Colon (tissue), 2 donors: ENCODE measurements at regions not wholly inside any gene's neighbourhood (a gene's known extent, or its start where the extent isn't known, plus 50 kb on each side); places are given as distances from the start of the nearest gene placed in this dataset.
A peak's percentile ranks its signal among the peaks of the same experiment; 100 is the strongest.

Experiments used
- FAIRE-seq: peaks from 2 replicates; lab custom pipeline; 2012; peaks lifted over from hg19 to GRCh38; lab: Jason Lieb, UNC
- donor health status: control.
- donor health status: control.

GRCh38 chrX:42946544-42947194 is 168.7 kb upstream of the PPP1R2C start:
- no peak for FAIRE-seq

GRCh38 chrX:42948723-42949657 is 171.0 kb upstream of the PPP1R2C start:
- no peak for FAIRE-seq

GRCh38 chrX:42951747-42952146 is 173.8 kb upstream of the PPP1R2C start:
- FAIRE-seq, result no peak

- no peak for FAIRE-seq
Observed at GRCh38 chrX:42952621-42953020, 174.7 kb upstream of the PPP1R2C start.

- no peak for FAIRE-seq
Observed at GRCh38 chrX:42954880-42955279, 176.9 kb upstream of the PPP1R2C start.

GRCh38 chrX:42955349-42955748 is 177.4 kb upstream of the PPP1R2C start:
- FAIRE-seq, result no peak

- no peak for FAIRE-seq
Observed at GRCh38 chrX:42967681-42968300, 189.8 kb upstream of the PPP1R2C start.

- no peak for FAIRE-seq
Observed at GRCh38 chrX:42973321-42973720, 195.4 kb upstream of the PPP1R2C start.

- no peak for FAIRE-seq
Observed at GRCh38 chrX:42975906-42976305, 197.9 kb upstream of the PPP1R2C start.

GRCh38 chrX:42976746-42977366 is 198.9 kb upstream of the PPP1R2C start:
- FAIRE-seq, result no peak

GRCh38 chrX:42978655-42979379 is 200.9 kb upstream of the PPP1R2C start:
- FAIRE-seq, result no peak

- FAIRE-seq, result peak; percentile 14
Observed at GRCh38 chrX:42988700-42989099, 210.7 kb upstream of the PPP1R2C start.

- no peak for FAIRE-seq
Observed at GRCh38 chrX:42992199-42992943, 214.4 kb upstream of the PPP1R2C start.

- FAIRE-seq, result no peak
Observed at GRCh38 chrX:42996861-42997260, 218.9 kb upstream of the PPP1R2C start.

- FAIRE-seq, result no peak
Observed at GRCh38 chrX:43000121-43000520, 222.2 kb upstream of the PPP1R2C start.

GRCh38 chrX:43002526-43003203 is 224.7 kb upstream of the PPP1R2C start:
- FAIRE-seq, result no peak

- peak; percentile 33 for FAIRE-seq
Observed at GRCh38 chrX:43003204-43003565, 225.2 kb upstream of the PPP1R2C start.

GRCh38 chrX:43003939-43004338 is 226.0 kb upstream of the PPP1R2C start:
- peak; percentile 87 for FAIRE-seq

- FAIRE-seq, result no peak
Observed at GRCh38 chrX:43005561-43005960, 227.6 kb upstream of the PPP1R2C start.

- FAIRE-seq, result no peak
Observed at GRCh38 chrX:43008356-43008755, 230.4 kb upstream of the PPP1R2C start.

GRCh38 chrX:43016021-43016420 is 238.1 kb upstream of the PPP1R2C start:
- FAIRE-seq, result no peak
